Adrenal gland (tissue), 9 donors: ENCODE measurements at regions not wholly inside any gene's neighbourhood (a gene's known extent, or its start where the extent isn't known, plus 50 kb on each side); places are given as distances from the start of the nearest gene placed in this dataset.

ENCODE experiments used
- DNase-seq, 7 donors: peaks; one replicate each; pipeline ENCODE4 v3.0.0-alpha.2; 2019 to 2020
- H3K27ac ChIP-seq, 5 donors: fragments of 200-600 bp; sonication (generic) in 4 of 5; 1 replicate in 3 of 5; 2 replicates in 2 of 5; pipeline versions ENCODE4 v1.5.1 to v1.8.0; 2016 to 2020; ENCODE audit warnings: mild to moderate bottlenecking in 1 of 5
- H3K27me3 ChIP-seq: fragments of 200-600 bp; 2 replicates; pipeline ENCODE4 v1.8.0; 2021
- H3K36me3 ChIP-seq, 2 donors: fragments of 200-600 bp; replicated peaks in 1 of 2; 1 replicate in 1 of 2; 2 replicates in 1 of 2; pipeline versions ENCODE4 v1.5.1 to v1.8.0; 2018 to 2022
- H3K4me1 ChIP-seq, 2 donors: fragments of 200-600 bp; replicated peaks in 1 of 2; 1 replicate in 1 of 2; 2 replicates in 1 of 2; pipeline versions ENCODE4 v1.5.1 to v1.8.0; 2018 to 2021
- H3K4me3 ChIP-seq, 4 donors: fragments of 200-600 bp; sonication (generic) in 3 of 4; one replicate each; pipeline ENCODE4 v1.5.1; 2016 to 2018
- H3K9me3 ChIP-seq, 3 donors: fragments of 200-600 bp; sonication (generic) in 1 of 3; replicated peaks in 1 of 3; 1 replicate in 2 of 3; 2 replicates in 1 of 3; pipeline versions ENCODE4 v1.5.1 to v1.8.0; 2016 to 2021
- CTCF ChIP-seq, 6 experiments: fragments of 450-650 bp in 4 of 6; fragments of 200-600 bp in 2 of 6; sonication (generic) in 1 of 6; IDR thresholded peaks; 1 replicate in 5 of 6; 2 replicates in 1 of 6; pipeline versions ENCODE4 v1.5.1 to v1.8.0; 2016 to 2021; ENCODE audit warnings: antibody characterized with exemption in 6 of 6, mild to moderate bottlenecking in 2 of 6, moderate library complexity in 1 of 6
- POLR2A ChIP-seq, 2 donors: fragments of 450-650 bp; IDR thresholded peaks; one replicate each; pipeline ENCODE4 v1.6.1; 2017; ENCODE audit warnings: antibody characterized with exemption in 2 of 2, mild to moderate bottlenecking in 2 of 2, moderate library complexity in 1 of 2
- WGBS, 4 donors: extraction: QIAGEN DNeasy Blood & Tissue Kit in 2 of 4; methylation state at CpG; one replicate each; pipeline versions ENCODE4 v1.1.5 to v1.1.7; 2013 to 2017; 5-methylcytosine and 5-hydroxymethylcytosine counted together
- intact Hi-C, 2 donors: fragments of 100-400 bp; cut with DNase I; formaldehyde crosslinking; loops; one replicate each; pipeline versions ENCODE4 v1.14.1 to v1.15.0; 2022 to 2023
- donor health status: healthy with polysubstance abuse.
- donor health status: Bipolar disorder and iron deficiency.
- donor health status: DM: yes; HTN: yes; CAD: no.
- donor health status: DM: no; HTN: no; CAD: no.
- donor health status: DM: no; HTN: no; CAD: no.

GRCh38 chr14:99024926-99025325 is 247.1 kb downstream of the BCL11B start:
- WGBS, 4 donors: 31 to 60% (median 41%) methylated on average over 4 of the region's 4 CpGs
- intact Hi-C loops: no loop called here
- DNase-seq: no peak
- no peaks in the 10 kb centered on the region for H3K36me3 ChIP-seq
- no peak overlapping the region for H3K27ac ChIP-seq
- H3K27me3 ChIP-seq: no peaks in the 10 kb centered on the region
- no peaks in the 10 kb centered on the region for H3K9me3 ChIP-seq
- H3K4me3 ChIP-seq: no peak overlapping the region
- no peaks in the 10 kb centered on the region for H3K4me1 ChIP-seq
- TF ChIP-seq CTCF (IDR thresholded peaks at IDR 0.05) (no peak), POLR2A (IDR thresholded peaks at IDR 0.05) (no peak)

GRCh38 chr14:99025418-99025817 is 246.6 kb downstream of the BCL11B start:
- intact Hi-C loops: no loop called here
- no peak overlapping the region for H3K27ac ChIP-seq
- no peaks in the 10 kb centered on the region for H3K9me3 ChIP-seq
- no peaks in the 10 kb centered on the region for H3K27me3 ChIP-seq
- no peak for DNase-seq
- no peaks in the 10 kb centered on the region for H3K36me3 ChIP-seq
- no peaks in the 10 kb centered on the region for H3K4me1 ChIP-seq
- no peak for TF ChIP-seq POLR2A (IDR thresholded peaks at IDR 0.05)
- TF ChIP-seq CTCF (IDR thresholded peaks at IDR 0.05): no peak
- H3K4me3 ChIP-seq: no peak overlapping the region
- 83 to 91% (median 88%) methylated on average over 11 of the region's 11 CpGs for WGBS, 4 donors

GRCh38 chr14:99026471-99026870 is 245.5 kb downstream of the BCL11B start:
- no peak for DNase-seq
- Histone ChIP-seq H3K9me3 (no peaks in the 10 kb centered on the region), H3K4me3 (no peak overlapping the region), H3K4me1 (no peaks in the 10 kb centered on the region), H3K27ac (no peak overlapping the region), H3K36me3 (no peaks in the 10 kb centered on the region), H3K27me3 (no peaks in the 10 kb centered on the region)
- TF ChIP-seq CTCF (IDR thresholded peaks at IDR 0.05) (no peak), POLR2A (IDR thresholded peaks at IDR 0.05) (no peak)
- intact Hi-C loops: no loop called here
- WGBS, 4 donors: 27 to 63% (median 39%) methylated on average over 2 of the region's 2 CpGs

GRCh38 chr14:99028041-99028440 is 244.0 kb downstream of the BCL11B start:
- 82 to 96% (median 94%) methylated on average over 5 to 6 of the region's 6 CpGs for WGBS, 4 donors
- H3K4me1 ChIP-seq: no peaks in the 10 kb centered on the region
- no peaks in the 10 kb centered on the region for H3K36me3 ChIP-seq
- H3K27me3 ChIP-seq: no peaks in the 10 kb centered on the region
- no peak for DNase-seq
- no peak overlapping the region for H3K27ac ChIP-seq
- intact Hi-C loops: no loop called here
- H3K9me3 ChIP-seq: no peaks in the 10 kb centered on the region
- TF ChIP-seq CTCF (IDR thresholded peaks at IDR 0.05): no peak
- no peak for TF ChIP-seq POLR2A (IDR thresholded peaks at IDR 0.05)
- no peak overlapping the region for H3K4me3 ChIP-seq
